HUES48 (cell line): ENCODE measurements at regions not wholly inside any gene's neighbourhood (a gene's known extent, or its start where the extent isn't known, plus 50 kb on each side); places are given as distances from the start of the nearest gene placed in this dataset.
"Not testable (repeated sequence)": the region's sequence is repeated elsewhere in the genome, so short reads cannot be mapped to it uniquely, and the experiment has no call there.

Experiments
- H3K27ac ChIP-seq: one replicate; pipeline ENCODE4 v1.7.0; 2013; ENCODE audit warnings: low read depth, low read length, inconsistent platforms
- H3K27me3 ChIP-seq: 2 replicates; pipeline ENCODE4 v1.6.1; 2013; ENCODE audit warnings: mild to moderate bottlenecking, low read length; ENCODE audit not compliant: control insufficient read depth, insufficient read depth
- H3K36me3 ChIP-seq: 2 replicates; pipeline ENCODE4 v1.6.1; 2013; ENCODE audit warnings: low read length; ENCODE audit not compliant: control insufficient read depth, insufficient read depth
- H3K4me1 ChIP-seq: 2 replicates; pipeline ENCODE4 v1.6.1; 2013; ENCODE audit warnings: mild to moderate bottlenecking, low read length; ENCODE audit not compliant: control insufficient read depth, insufficient read depth
- H3K4me3 ChIP-seq: 2 replicates; pipeline ENCODE4 v1.5.1; 2013; ENCODE audit warnings: mild to moderate bottlenecking, low read depth, low read length
- H3K9ac ChIP-seq: 2 replicates; pipeline ENCODE4 v1.6.1; 2013; ENCODE audit warnings: mild to moderate bottlenecking, low read depth, low read length, moderate library complexity
- H3K9me3 ChIP-seq: 2 replicates; pipeline ENCODE4 v1.6.1; 2013; ENCODE audit warnings: low read length; ENCODE audit not compliant: control insufficient read depth, insufficient read depth

- H3K4me3 ChIP-seq = no peak overlapping the region
- no peaks in the 10 kb centered on the region for H3K4me1 ChIP-seq
- no peaks in the 10 kb centered on the region for H3K9me3 ChIP-seq
- no peaks in the 10 kb centered on the region for H3K27me3 ChIP-seq
- no peak overlapping the region for H3K9ac ChIP-seq
- H3K27ac ChIP-seq = no peak overlapping the region
- no peaks in the 10 kb centered on the region for H3K36me3 ChIP-seq
These were observed 122.6 kb upstream of the STK17B start for GRCh38 chr2:196293751-196294515.

- Histone ChIP-seq H3K4me1 (no peaks in the 10 kb centered on the region), H3K27me3 (no peaks in the 10 kb centered on the region), H3K4me3 (no peak overlapping the region), H3K27ac (no peak overlapping the region), H3K9me3 (no peaks in the 10 kb centered on the region), H3K9ac (no peak overlapping the region), H3K36me3 (no peaks in the 10 kb centered on the region)
These were observed 123.1 kb upstream of the STK17B start for GRCh38 chr2:196294516-196294909.

GRCh38 chr2:196295005-196295404, 123.6 kb upstream of the STK17B start:
- no peaks in the 10 kb centered on the region for H3K27me3 ChIP-seq
- no peak overlapping the region for H3K9ac ChIP-seq
- H3K27ac ChIP-seq = no peak overlapping the region
- no peaks in the 10 kb centered on the region for H3K9me3 ChIP-seq
- H3K4me1 ChIP-seq = no peaks in the 10 kb centered on the region
- no peaks in the 10 kb centered on the region for H3K36me3 ChIP-seq
- no peak overlapping the region for H3K4me3 ChIP-seq

GRCh38 chr2:196298106-196298723, 126.8 kb upstream of the STK17B start:
- H3K9ac ChIP-seq, H3K4me1 ChIP-seq, H3K9me3 ChIP-seq, H3K27ac ChIP-seq, H3K4me3 ChIP-seq, H3K36me3 ChIP-seq, H3K27me3 ChIP-seq: not testable (repeated sequence)

GRCh38 chr2:196307775-196308305, 136.5 kb upstream of the STK17B start:
- Histone ChIP-seq H3K27ac (no peak overlapping the region), H3K9ac (no peak overlapping the region), H3K4me1 (no peaks in the 10 kb centered on the region), H3K9me3 (no peaks in the 10 kb centered on the region), H3K36me3 (no peaks in the 10 kb centered on the region), H3K4me3 (no peak overlapping the region), H3K27me3 (no peaks in the 10 kb centered on the region)

GRCh38 chr2:196309691-196310090, 138.3 kb upstream of the STK17B start:
- Histone ChIP-seq H3K27me3 (no peaks in the 10 kb centered on the region), H3K36me3 (no peaks in the 10 kb centered on the region), H3K4me3 (no peak overlapping the region), H3K27ac (no peak overlapping the region), H3K9ac (no peak overlapping the region), H3K4me1 (no peaks in the 10 kb centered on the region), H3K9me3 (no peaks in the 10 kb centered on the region)

GRCh38 chr2:196314157-196314556, 142.8 kb upstream of the STK17B start:
- Histone ChIP-seq H3K4me3 (no peak overlapping the region), H3K27ac (no peak overlapping the region)

GRCh38 chr2:196314780-196315179, 143.4 kb upstream of the STK17B start:
- H3K9me3 ChIP-seq = no peaks in the 10 kb centered on the region
- no peak overlapping the region for H3K9ac ChIP-seq
- H3K4me3 ChIP-seq = no peak overlapping the region
- no peak overlapping the region for H3K27ac ChIP-seq
- H3K4me1 ChIP-seq = no peaks in the 10 kb centered on the region; the same call in 1 of the 2 replicates
- H3K27me3 ChIP-seq = no peaks in the 10 kb centered on the region
- no peaks in the 10 kb centered on the region for H3K36me3 ChIP-seq

More at GRCh38 chr2:196314157-196314556, 142.8 kb upstream of the STK17B start:
- H3K36me3 ChIP-seq = no peaks in the 10 kb centered on the region
- no peaks in the 10 kb centered on the region for H3K27me3 ChIP-seq
- H3K4me1 ChIP-seq = no peaks in the 10 kb centered on the region; the same call in 1 of the 2 replicates
- no peaks in the 10 kb centered on the region for H3K9me3 ChIP-seq
- H3K9ac ChIP-seq = no peak overlapping the region

- Histone ChIP-seq H3K9ac (no peak overlapping the region), H3K36me3 (no peaks in the 10 kb centered on the region), H3K4me3 (no peak overlapping the region), H3K4me1 (no peaks in the 10 kb centered on the region; the same call in 1 of the 2 replicates), H3K27me3 (no peaks in the 10 kb centered on the region), H3K27ac (peak overlapping the region; percentile 50), H3K9me3 (no peaks in the 10 kb centered on the region)
These were observed 144.1 kb upstream of the STK17B start for GRCh38 chr2:196315388-196316049.

- no peak overlapping the region for H3K9ac ChIP-seq
- no peak overlapping the region for H3K4me3 ChIP-seq
- no peaks in the 10 kb centered on the region for H3K36me3 ChIP-seq
- H3K9me3 ChIP-seq = no peaks in the 10 kb centered on the region
- peak overlapping the region; percentile 50 for H3K27ac ChIP-seq
- no peaks in the 10 kb centered on the region; the same call in 1 of the 2 replicates for H3K4me1 ChIP-seq
- H3K27me3 ChIP-seq = no peaks in the 10 kb centered on the region
These were observed 144.7 kb upstream of the STK17B start for GRCh38 chr2:196316050-196316430.
